HepG2 (cell line): ENCODE measurements at regions not wholly inside any gene's neighbourhood (a gene's known extent, or its start where the extent isn't known, plus 50 kb on each side); places are given as distances from the start of the nearest gene placed in this dataset.

ENCODE experiments used
- CEBPB ChIP-seq: IDR thresholded peaks from 2 replicates; pipeline ENCODE4 v1.6.1; 2011; ENCODE audit warnings: low read depth, low read length, improper control_type of control experiment, borderline replicate concordance
- CTCF ChIP-seq: sonication (generic); formaldehyde crosslinking; IDR thresholded peaks from 2 replicates; pipeline ENCODE4 v1.5.0; 2020; ENCODE audit warnings: mild to moderate bottlenecking, missing genetic modification reagents, moderate library complexity
- MNT ChIP-seq: fragments of 450-650 bp; IDR thresholded peaks from 2 replicates; pipeline ENCODE4 v1.6.1; 2016
- MZF1 ChIP-seq: sonication (generic); formaldehyde crosslinking; IDR thresholded peaks from 2 replicates; pipeline ENCODE4 v1.8.1; 2023; ENCODE audit warnings: mild to moderate bottlenecking, missing genetic modification reagents, borderline replicate concordance
- YEATS2 ChIP-seq: sonication (generic); formaldehyde crosslinking; IDR thresholded peaks from 2 replicates; pipeline ENCODE4 v1.4.0; 2020; ENCODE audit warnings: missing genetic modification reagents, borderline replicate concordance

- no peak for TF ChIP-seq MZF1 (CRISPR knock-in tag)
- TF ChIP-seq YEATS2: no peak
- no peak for TF ChIP-seq MNT
- TF ChIP-seq CTCF (CRISPR knock-in tag): no peak
- no peak for TF ChIP-seq CEBPB
These were observed 620.5 kb upstream of the SETBP1 start for GRCh38 chr18:44060197-44060596.
